H1 (cell line): ENCODE measurements at regions not wholly inside any gene's neighbourhood (a gene's known extent, or its start where the extent isn't known, plus 50 kb on each side); places are given as distances from the start of the nearest gene placed in this dataset.

Experiments
- CTCF ChIA-PET: fragments of 300-600 bp; sonication (Branson Sonifier 250); formaldehyde crosslinking; loops from one replicate; lab custom pipeline; 2021; ENCODE audit not compliant: partially characterized antibody; lab: Charles Lee
- POLR2A ChIA-PET: fragments of 300-600 bp; sonication (Branson Sonifier 250); formaldehyde crosslinking; loops from one replicate; lab custom pipeline; 2021; ENCODE audit warnings: inconsistent platforms; ENCODE audit not compliant: partially characterized antibody; lab: Charles Lee
- DNase-seq, 2 experiments: peaks; one replicate each; pipeline versions ENCODE4 v3.0.0 to v3.0.0-alpha.2; 2010 to 2022; ENCODE audit warnings: low spot score in 2 of 2, low read depth in 1 of 2, mixed read lengths in 1 of 2
- FAIRE-seq: peaks from 2 replicates; lab custom pipeline; 2011; peaks lifted over from hg19 to GRCh38; lab: Jason Lieb, UNC
- H2AFZ ChIP-seq: 2 replicates; pipeline ENCODE4 v1.8.1; 2012; ENCODE audit warnings: low read length, inconsistent platforms
- H2AK5ac ChIP-seq: 2 replicates; pipeline ENCODE4 v1.6.1; 2013; ENCODE audit warnings: low read depth, low read length
- H2BK120ac ChIP-seq: replicated peaks from 2 replicates; pipeline ENCODE3; 2013; ENCODE audit warnings: low read depth, low read length, inconsistent platforms
- H2BK12ac ChIP-seq: 2 replicates; pipeline ENCODE4 v1.6.1; 2013; ENCODE audit warnings: low read depth, low read length
- H2BK15ac ChIP-seq: 2 replicates; pipeline ENCODE4 v1.6.1; 2013; ENCODE audit warnings: low read length
- H2BK20ac ChIP-seq: 2 replicates; pipeline ENCODE4 v1.6.1; 2013; ENCODE audit warnings: low read length
- H2BK5ac ChIP-seq: 2 replicates; pipeline ENCODE4 v1.6.1; 2013; ENCODE audit warnings: low read depth, low read length
- H3K14ac ChIP-seq: 2 replicates; pipeline ENCODE4 v1.6.1; 2013; ENCODE audit warnings: inconsistent platforms; ENCODE audit not compliant: insufficient read length
- H3K18ac ChIP-seq: 2 replicates; pipeline ENCODE4 v1.6.1; 2013; ENCODE audit warnings: low read length; ENCODE audit errors: extremely low read depth
- H3K23ac ChIP-seq: 2 replicates; pipeline ENCODE4 v1.6.1; 2013; ENCODE audit warnings: inconsistent platforms; ENCODE audit not compliant: insufficient read length
- H3K23me2 ChIP-seq: 2 replicates; pipeline ENCODE4 v1.6.1; 2013; ENCODE audit warnings: low read depth, low read length
- H3K27ac ChIP-seq: 2 replicates; pipeline ENCODE4 v1.6.1; 2011; ENCODE audit warnings: low read depth, low read length, inconsistent platforms
- H3K27me3 ChIP-seq, 4 experiments: replicated peaks in 1 of 4; 1 replicate in 1 of 4; 2 replicates in 3 of 4; pipeline versions ENCODE4 v1.6.1 to v1.8.1; 2011 to 2013; ENCODE audit warnings: low read length in 3 of 4, mild to moderate bottlenecking in 3 of 4, inconsistent platforms in 2 of 4, mixed read lengths in 2 of 4, moderate library complexity in 1 of 4; ENCODE audit not compliant: control insufficient read depth in 3 of 4, insufficient read depth in 3 of 4; ENCODE audit errors: extremely low read depth in 1 of 4
- H3K36me3 ChIP-seq, 4 experiments: 2 replicates each; pipeline versions ENCODE4 v1.6.1 to v1.8.1; 2011 to 2013; ENCODE audit warnings: mild to moderate bottlenecking in 4 of 4, low read length in 3 of 4, moderate library complexity in 2 of 4, control low read depth in 1 of 4, inconsistent platforms in 1 of 4; ENCODE audit not compliant: insufficient read depth in 4 of 4, control insufficient read depth in 2 of 4
- H3K4ac ChIP-seq: replicated peaks from 2 replicates; pipeline ENCODE3; 2013; ENCODE audit warnings: low read length, low read depth, mixed read lengths, inconsistent platforms; ENCODE audit not compliant: insufficient read length
- H3K4me1 ChIP-seq, 4 experiments: replicated peaks in 1 of 4; 1 replicate in 1 of 4; 2 replicates in 3 of 4; pipeline versions ENCODE4 v1.6.1 to v1.8.1; 2011 to 2013; ENCODE audit warnings: low read length in 3 of 4, inconsistent platforms in 2 of 4, mixed read lengths in 1 of 4; ENCODE audit not compliant: insufficient read depth in 4 of 4, control insufficient read depth in 3 of 4
- H3K4me2 ChIP-seq, 2 experiments: 2 replicates each; pipeline versions ENCODE4 v1.6.1 to v1.8.1; 2011 to 2013; ENCODE audit warnings: low read depth in 2 of 2, low read length in 2 of 2, control low read depth in 1 of 2, inconsistent platforms in 1 of 2, mild to moderate bottlenecking in 1 of 2; ENCODE audit not compliant: insufficient read depth in 1 of 2
- H3K4me3 ChIP-seq, 4 experiments: fragments of 200-600, 300-600 bp in 1 of 4; sonication (generic), shearing (Covaris generic), sonication (Bioruptor Twin) in 1 of 4; 2 replicates each; pipeline versions ENCODE4 v1.5.1 to v1.8.1; 2011 to 2016; ENCODE audit warnings: low read length in 4 of 4, low read depth in 3 of 4, control low read depth in 2 of 4, inconsistent platforms in 2 of 4, mild to moderate bottlenecking in 2 of 4, mixed read lengths in 1 of 4, moderate library complexity in 1 of 4; ENCODE audit not compliant: insufficient read depth in 2 of 4; ENCODE audit errors: extremely low read depth in 1 of 4
- H3K56ac ChIP-seq: replicated peaks from 2 replicates; pipeline ENCODE3; 2013; ENCODE audit warnings: low read depth, mild to moderate bottlenecking, mixed read lengths, low read length, inconsistent platforms; ENCODE audit not compliant: insufficient read length
- H3K79me1 ChIP-seq: 2 replicates; pipeline ENCODE4 v1.6.1; 2013; ENCODE audit warnings: low read depth, low read length, control low read depth
- H3K79me2 ChIP-seq, 2 experiments: 2 replicates each; pipeline versions ENCODE4 v1.6.1 to v1.8.1; 2012 to 2013; ENCODE audit warnings: low read length in 2 of 2, mild to moderate bottlenecking in 2 of 2, inconsistent platforms in 1 of 2; ENCODE audit not compliant: insufficient read depth in 2 of 2, control insufficient read depth in 1 of 2
- H3K9ac ChIP-seq, 4 experiments: replicated peaks in 1 of 4; 1 replicate in 1 of 4; 2 replicates in 3 of 4; pipeline versions ENCODE4 v1.6.1 to v1.8.1; 2011 to 2013; ENCODE audit warnings: low read depth in 3 of 4, low read length in 3 of 4, control low read depth in 2 of 4, mild to moderate bottlenecking in 2 of 4, moderate library complexity in 2 of 4, inconsistent platforms in 1 of 4; ENCODE audit errors: extremely low read depth in 1 of 4
- H3K9me3 ChIP-seq, 2 experiments: 2 replicates each; pipeline versions ENCODE4 v1.6.1 to v1.8.1; 2012 to 2013; ENCODE audit warnings: mild to moderate bottlenecking in 2 of 2, moderate library complexity in 2 of 2, control low read depth in 1 of 2, inconsistent platforms in 1 of 2, low read depth in 1 of 2, low read length in 1 of 2, mixed read lengths in 1 of 2; ENCODE audit not compliant: insufficient read depth in 2 of 2
- H4K20me1 ChIP-seq, 2 experiments: replicated peaks in 1 of 2; 2 replicates each; pipeline versions ENCODE3 to v1.8.1; 2011 to 2013; ENCODE audit warnings: inconsistent platforms in 2 of 2, low read length in 2 of 2, mild to moderate bottlenecking in 1 of 2; ENCODE audit not compliant: insufficient read depth in 2 of 2, control insufficient read depth in 1 of 2
- H4K5ac ChIP-seq: 2 replicates; pipeline ENCODE4 v1.6.1; 2013; ENCODE audit warnings: low read length, low read depth, mixed read lengths, inconsistent platforms; ENCODE audit not compliant: insufficient read length
- H4K8ac ChIP-seq: 2 replicates; pipeline ENCODE4 v1.8.0; 2013; ENCODE audit warnings: mild to moderate bottlenecking, moderate library complexity, low read length, inconsistent platforms; ENCODE audit not compliant: insufficient read depth; ENCODE audit errors: extremely low read depth
- H4K91ac ChIP-seq: replicated peaks from 2 replicates; pipeline ENCODE3; 2013; ENCODE audit warnings: low read length, mixed read lengths, inconsistent platforms; ENCODE audit not compliant: insufficient read length
- ASH2L ChIP-seq: fragments of 200-600, 300-600 bp; sonication (generic); IDR thresholded peaks from one replicate; pipeline ENCODE4 v1.7.1; 2017; ENCODE audit warnings: low read length
- BACH1 ChIP-seq: IDR thresholded peaks from 2 replicates; pipeline ENCODE4 v1.6.1; 2012; ENCODE audit warnings: low read length, improper control_type of control experiment
- CBX8 ChIP-seq: fragments of 300-800, 300-1000 bp; sonication (generic); IDR thresholded peaks from 2 replicates; pipeline ENCODE4 v1.7.1; 2016; ENCODE audit warnings: low read depth, low read length, borderline replicate concordance
- KDM5A ChIP-seq: fragments of 200-600 bp; IDR thresholded peaks from 2 replicates; pipeline ENCODE4 v1.7.1; 2012; ENCODE audit warnings: mild to moderate bottlenecking, low read length, inconsistent platforms, mixed read lengths
- POLR2A ChIP-seq, 2 experiments: IDR thresholded peaks; 1 replicate in 1 of 2; 2 replicates in 1 of 2; pipeline ENCODE4 v1.6.1; 2011; ENCODE audit warnings: low read depth in 2 of 2, low read length in 2 of 2, mild to moderate bottlenecking in 2 of 2; ENCODE audit errors: control extremely low read depth in 1 of 2
- POU5F1 ChIP-seq: IDR thresholded peaks from 2 replicates; pipeline ENCODE4 v1.6.1; 2011; ENCODE audit warnings: low read depth, mild to moderate bottlenecking, low read length, moderate library complexity
- RAD21 ChIP-seq, 2 experiments: IDR thresholded peaks in 1 of 2; conservative IDR thresholded peaks in 1 of 2; 2 replicates each; pipeline ENCODE4 v1.6.1; 2011; ENCODE audit warnings: low read depth in 2 of 2, low read length in 2 of 2, improper control_type of control experiment in 1 of 2, inconsistent platforms in 1 of 2, mild to moderate bottlenecking in 1 of 2, moderate library complexity in 1 of 2
- RXRA ChIP-seq: IDR thresholded peaks from 2 replicates; pipeline ENCODE4 v1.6.1; 2011; ENCODE audit warnings: low read depth, mild to moderate bottlenecking, low read length, moderate library complexity; ENCODE audit not compliant: insufficient read depth
- SIN3A ChIP-seq, 2 experiments: IDR thresholded peaks in 1 of 2; conservative IDR thresholded peaks in 1 of 2; 2 replicates each; pipeline ENCODE4 v1.6.1; 2011 to 2012; ENCODE audit warnings: low read length in 2 of 2, improper control_type of control experiment in 1 of 2, low read depth in 1 of 2, mild to moderate bottlenecking in 1 of 2
- SP4 ChIP-seq: IDR thresholded peaks from 2 replicates; pipeline ENCODE4 v1.6.1; 2012; ENCODE audit warnings: low read length, inconsistent platforms
- WGBS, 2 experiments: shearing (Covaris generic) in 1 of 2; methylation state at CpG; one replicate each; pipeline versions ENCODE4 v1.1.6 to v1.1.7; 2013 to 2015; ENCODE audit warnings: low lambda C conversion rate in 2 of 2, mixed read lengths in 2 of 2, inconsistent platforms in 1 of 2, low coverage in 1 of 2, missing lambda C conversion rate in 1 of 2; ENCODE audit not compliant: insufficient replicate concordance in 2 of 2, insufficient coverage in 1 of 2, insufficient read length in 1 of 2; ENCODE audit errors: extremely low coverage in 1 of 2, missing lambda C conversion rate in 1 of 2; 5-methylcytosine and 5-hydroxymethylcytosine counted together

- Histone ChIP-seq H2BK20ac (no peak overlapping the region), H3K14ac (no peak overlapping the region), H3K79me2 (no peaks in the 10 kb centered on the region), H4K91ac (no peak overlapping the region), H2AK5ac (no peak overlapping the region), H3K4me3 (no peak overlapping the region), H3K23me2 (no peaks in the 10 kb centered on the region), H4K20me1 (no peaks in the 10 kb centered on the region), H2BK120ac (no peak overlapping the region), H3K18ac (no peak overlapping the region), H3K27me3 (no peaks in the 10 kb centered on the region), H3K23ac (no peak overlapping the region), H2AFZ (no peak overlapping the region), H3K27ac (no peak overlapping the region), H4K8ac (no peak overlapping the region), H3K36me3 (no peaks in the 10 kb centered on the region), H3K56ac (no peak overlapping the region), H3K79me1 (no peaks in the 10 kb centered on the region), H4K5ac (no peak overlapping the region), H3K9ac (no peak overlapping the region), H3K4me2 (no peak overlapping the region), H3K4me1 (no peaks in the 10 kb centered on the region; a peak in 2 of 7 replicates), H2BK5ac (no peak overlapping the region), H2BK15ac (no peak overlapping the region), H3K9me3 (no peaks in the 10 kb centered on the region), H3K4ac (no peak overlapping the region), H2BK12ac (no peak overlapping the region)
- FAIRE-seq (no peak), DNase-seq (no peak)
- POLR2A ChIA-PET, result no interaction called here
- CTCF ChIA-PET, result no interaction called here
- TF ChIP-seq SP4 (no peak), ASH2L (no peak), RXRA (no peak), CBX8 (no peak), KDM5A (no peak), POU5F1 (no peak), SIN3A (conservative IDR thresholded peaks at IDR 0.05 in 1 of 2, IDR thresholded peaks at IDR 0.05 in 1 of 2; ENCODE audit: low read depth in 1 of 2, low read length in 2 of 2) (no peak), RAD21 (IDR thresholded peaks at IDR 0.05 in 1 of 2, conservative IDR thresholded peaks at IDR 0.05 in 1 of 2; ENCODE audit: low read depth in 2 of 2, low read length in 2 of 2) (no peak), BACH1 (no peak), POLR2A (IDR thresholded peaks at IDR 0.05; ENCODE audit: control extremely low read depth in 1 of 2, low read depth in 2 of 2, low read length in 2 of 2) (no peak)
- WGBS, 2 experiments, result 92% methylated on average over 6 of the region's 6 CpGs; no CpG with 5 or more reads in 1 of the 2 experiments
Observed at GRCh38 chrX:6460893-6461490, 73.9 kb downstream of the VCX3A start.
